Mucosa of rectum (tissue), 2 donors: ENCODE measurements at regions not wholly inside any gene's neighbourhood (a gene's known extent, or its start where the extent isn't known, plus 50 kb on each side); places are given as distances from the start of the nearest gene placed in this dataset.
"Not testable (repeated sequence)": the region's sequence is repeated elsewhere in the genome, so short reads cannot be mapped to it uniquely, and the experiment has no call there.

Source experiments
- H3K27ac ChIP-seq, 2 donors: one replicate each; pipeline ENCODE4 v1.7.0; 2013; ENCODE audit warnings: inconsistent platforms in 2 of 2, low read depth in 2 of 2, low read length in 2 of 2
- H3K27me3 ChIP-seq, 2 donors: one replicate each; pipeline ENCODE4 v1.7.0; 2013; ENCODE audit warnings: low read length in 2 of 2; ENCODE audit not compliant: control insufficient read depth in 2 of 2, insufficient read depth in 2 of 2
- H3K36me3 ChIP-seq, 2 donors: one replicate each; pipeline ENCODE4 v1.7.0; 2013; ENCODE audit warnings: low read length in 2 of 2; ENCODE audit not compliant: control insufficient read depth in 2 of 2, insufficient read depth in 2 of 2
- H3K4me1 ChIP-seq, 2 donors: one replicate each; pipeline ENCODE4 v1.7.0; 2013; ENCODE audit warnings: low read length in 2 of 2, mild to moderate bottlenecking in 1 of 2; ENCODE audit not compliant: control insufficient read depth in 2 of 2, insufficient read depth in 2 of 2
- H3K4me3 ChIP-seq, 2 donors: one replicate each; pipeline ENCODE4 v1.7.0; 2013; ENCODE audit warnings: low read length in 2 of 2
- H3K9ac ChIP-seq, 2 donors: one replicate each; pipeline ENCODE4 v1.7.0; 2013; ENCODE audit warnings: low read length in 2 of 2, low read depth in 1 of 2, mild to moderate bottlenecking in 1 of 2
- H3K9me3 ChIP-seq, 2 donors: one replicate each; pipeline ENCODE4 v1.7.0; 2013; ENCODE audit warnings: low read length in 2 of 2; ENCODE audit not compliant: control insufficient read depth in 2 of 2
- donor health status: healthy.
- donor health status: Normal muscosa, but diverticular disease.

DNA sequence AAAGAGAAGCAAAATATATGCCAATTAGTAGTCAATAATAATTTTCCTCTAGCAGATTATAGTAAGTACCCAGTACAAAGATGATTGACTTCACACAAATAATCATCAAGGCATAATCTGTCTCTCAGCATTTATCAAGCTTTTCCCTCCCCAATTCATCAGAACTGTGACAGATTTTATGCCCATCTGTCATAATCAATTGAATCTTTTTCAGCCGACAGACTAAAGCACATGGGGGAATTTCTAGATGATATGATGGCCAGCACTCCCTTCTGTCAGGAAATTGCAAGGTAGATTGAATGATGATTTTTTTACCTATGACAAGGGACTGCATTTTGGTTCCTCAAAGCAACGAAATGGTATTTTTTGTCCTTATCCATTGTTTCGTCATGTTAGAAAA is 227.1 kb upstream of the CYLC2 start:
- Histone ChIP-seq H3K4me3 (no peak overlapping the region), H3K27ac (no peak overlapping the region), H3K4me1 (no peaks in the 10 kb centered on the region), H3K27me3 (no peaks in the 10 kb centered on the region), H3K9ac (no peak overlapping the region), H3K36me3 (no peaks in the 10 kb centered on the region), H3K9me3 (no peaks in the 10 kb centered on the region)

DNA sequence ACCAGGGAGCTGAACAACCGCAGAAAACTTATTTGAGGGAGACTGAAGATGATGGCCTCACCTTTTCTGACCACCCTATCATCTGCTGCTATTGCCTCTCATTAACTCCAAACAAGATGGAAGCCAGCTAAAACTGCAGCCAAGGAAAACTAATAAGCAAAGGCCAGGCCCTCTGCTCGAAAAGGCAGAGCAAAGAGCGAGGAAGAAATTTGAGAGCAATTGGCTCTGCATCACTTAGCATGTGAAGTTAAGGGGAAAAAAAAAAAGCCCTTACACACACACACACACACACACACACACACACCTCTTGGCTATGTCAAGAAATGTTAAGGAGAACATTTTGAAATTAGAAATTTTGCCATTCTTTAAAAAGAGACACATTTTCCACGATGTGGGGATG is 228.1 kb upstream of the CYLC2 start:
- H3K9me3 ChIP-seq, result no peaks in the 10 kb centered on the region

DNA sequence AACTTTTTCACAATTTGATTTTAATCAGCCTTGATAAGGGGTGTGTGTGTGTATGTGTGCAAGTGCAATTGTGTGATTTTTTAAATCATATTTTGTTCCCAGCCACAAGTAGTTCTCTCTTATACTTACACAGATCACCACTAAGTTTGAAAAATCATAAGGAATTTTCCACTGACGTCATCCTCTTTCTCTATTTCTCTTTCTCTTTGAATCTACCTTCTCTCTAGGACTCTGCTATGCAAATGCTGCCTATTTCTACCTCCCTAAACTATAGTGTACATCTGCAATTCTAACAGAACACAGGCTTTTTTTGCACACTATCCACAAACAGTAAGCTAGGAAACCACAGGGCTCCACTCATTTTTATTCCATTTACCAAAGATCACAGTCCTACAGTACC is 254.6 kb upstream of the CYLC2 start:
- no peaks in the 10 kb centered on the region for H3K27me3 ChIP-seq
- H3K4me3 ChIP-seq, result no peak overlapping the region
- H3K4me1 ChIP-seq, result no peaks in the 10 kb centered on the region
- H3K27ac ChIP-seq, result no peak overlapping the region
- no peak overlapping the region for H3K9ac ChIP-seq
- no peaks in the 10 kb centered on the region for H3K9me3 ChIP-seq
- H3K36me3 ChIP-seq, result no peaks in the 10 kb centered on the region

More for the DNA sequence above, 228.1 kb upstream of the CYLC2 start:
- no peak overlapping the region for H3K27ac ChIP-seq
- H3K4me1 ChIP-seq, result no peaks in the 10 kb centered on the region
- H3K9ac ChIP-seq, result no peak overlapping the region
- no peaks in the 10 kb centered on the region for H3K36me3 ChIP-seq
- H3K27me3 ChIP-seq, result no peaks in the 10 kb centered on the region
- H3K4me3 ChIP-seq, result no peak overlapping the region

DNA sequence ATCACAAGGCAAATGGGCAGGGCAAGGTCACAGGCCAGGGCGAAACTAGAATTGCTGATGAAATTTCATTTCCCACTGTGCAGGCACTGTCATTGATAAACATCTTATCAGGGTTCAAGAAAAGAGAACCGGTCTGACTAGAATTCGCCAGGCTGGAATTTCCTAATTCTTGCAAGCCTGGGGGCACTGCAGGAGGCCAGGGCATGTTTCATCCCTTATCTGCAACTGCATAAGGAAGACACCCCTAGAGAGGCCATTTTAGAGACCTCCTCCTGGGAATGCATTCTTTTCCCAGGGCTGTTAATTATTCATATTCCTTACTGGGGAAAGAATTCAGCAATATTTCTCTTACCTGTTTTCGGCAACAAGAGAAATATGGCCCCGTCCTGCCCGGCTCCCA is 266.2 kb upstream of the CYLC2 start:
- Histone ChIP-seq H3K9ac (no peak overlapping the region), H3K27ac (no peak overlapping the region), H3K4me3 (no peak overlapping the region), H3K36me3 (no peaks in the 10 kb centered on the region), H3K9me3 (no peaks in the 10 kb centered on the region), H3K27me3 (no peaks in the 10 kb centered on the region), H3K4me1 (no peaks in the 10 kb centered on the region)

DNA sequence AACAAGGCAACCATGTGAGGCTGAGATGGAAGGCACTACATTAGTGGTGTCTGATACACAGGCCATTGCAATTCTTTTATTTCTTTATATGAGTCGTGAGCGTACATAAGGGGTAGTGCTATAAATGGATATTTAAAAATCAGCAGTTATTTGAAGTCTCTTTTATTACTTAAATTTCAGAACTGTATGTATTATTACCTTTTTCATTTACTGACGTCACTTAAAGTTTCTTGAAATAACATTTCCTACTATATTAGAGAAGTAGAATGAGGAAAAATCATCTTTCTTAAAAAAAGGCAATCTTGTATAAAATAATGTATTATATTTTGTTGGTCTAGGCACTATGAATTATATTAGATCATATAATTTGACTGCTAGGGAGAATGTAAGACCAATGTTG is 280.9 kb upstream of the CYLC2 start:
- Histone ChIP-seq H3K9ac (no peak overlapping the region), H3K27ac (no peak overlapping the region), H3K4me3 (no peak overlapping the region), H3K27me3 (no peaks in the 10 kb centered on the region), H3K9me3 (peaks cover 0 to 3% of the 10 kb centered on the region in 2 donors), H3K36me3 (no peaks in the 10 kb centered on the region), H3K4me1 (no peaks in the 10 kb centered on the region)

DNA sequence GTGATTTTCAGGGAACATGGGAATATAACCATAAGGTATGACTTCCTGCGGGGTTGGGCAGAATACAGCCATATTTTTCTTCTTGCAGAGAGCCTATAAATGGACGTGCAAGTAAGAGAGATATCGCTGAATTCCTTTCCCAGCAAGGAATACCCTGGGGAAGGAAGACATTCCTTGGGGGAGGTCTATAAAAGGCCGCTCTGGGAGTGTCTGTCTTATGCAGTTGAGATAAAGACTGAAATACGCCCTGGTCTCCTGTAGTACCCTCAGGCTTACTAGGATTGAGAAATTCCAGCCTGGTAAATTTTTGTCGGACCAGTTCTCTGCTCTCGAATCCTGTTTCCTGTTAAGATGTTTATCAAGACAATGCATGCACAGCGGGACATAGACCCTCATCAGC is 282.2 kb upstream of the CYLC2 start:
- H3K9me3 ChIP-seq, H3K36me3 ChIP-seq, H3K9ac ChIP-seq: not testable (repeated sequence)

DNA sequence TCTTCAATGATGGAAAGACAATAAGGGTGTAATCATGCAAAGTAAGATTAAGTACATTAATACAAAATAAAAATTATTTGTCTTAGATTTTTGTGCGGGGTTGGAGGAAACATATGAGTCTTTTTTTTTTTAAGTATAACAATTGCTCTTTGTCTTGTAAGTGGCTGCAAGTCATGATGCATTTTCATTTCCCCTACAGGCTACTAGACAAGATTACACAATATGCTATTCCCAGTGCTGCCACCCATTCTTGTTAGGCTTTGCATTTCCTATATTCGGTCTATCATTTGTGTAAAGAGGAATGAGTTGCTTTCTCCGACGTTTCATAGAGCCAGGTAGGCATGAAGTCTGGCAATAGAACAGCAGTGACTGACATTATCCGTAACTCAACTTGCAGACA is 294.2 kb upstream of the CYLC2 start:
- H3K9me3 ChIP-seq, result no peaks in the 10 kb centered on the region
- no peak overlapping the region for H3K4me3 ChIP-seq
- no peaks in the 10 kb centered on the region for H3K4me1 ChIP-seq
- no peaks in the 10 kb centered on the region for H3K36me3 ChIP-seq
- no peak overlapping the region for H3K9ac ChIP-seq
- H3K27me3 ChIP-seq, result no peaks in the 10 kb centered on the region
- no peak overlapping the region for H3K27ac ChIP-seq

More for the DNA sequence above, 282.2 kb upstream of the CYLC2 start:
- not testable (repeated sequence) for H3K27me3 ChIP-seq, H3K4me1 ChIP-seq, H3K27ac ChIP-seq, H3K4me3 ChIP-seq

DNA sequence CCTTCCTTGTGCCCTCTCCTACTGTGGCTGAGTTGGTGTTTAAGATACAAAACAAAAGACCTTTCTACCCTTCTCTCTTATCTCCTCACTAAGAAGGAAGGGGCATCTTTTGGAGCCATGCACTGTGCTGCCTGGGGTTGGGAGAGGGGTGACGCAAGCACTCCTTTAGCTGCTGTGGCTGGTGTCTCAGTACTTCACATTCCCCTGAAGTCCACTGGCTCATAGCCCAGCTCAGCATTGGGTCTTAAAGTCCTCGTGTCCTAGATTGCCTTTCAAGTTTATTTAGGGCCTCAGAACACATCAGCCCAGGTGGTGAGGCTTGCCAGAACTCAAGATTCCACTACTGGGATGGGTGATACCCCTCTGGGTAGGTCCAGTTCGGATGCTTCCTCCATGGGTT is 325.9 kb upstream of the CYLC2 start:
- Histone ChIP-seq H3K27ac (no peak overlapping the region), H3K36me3 (no peaks in the 10 kb centered on the region), H3K4me3 (no peak overlapping the region), H3K9ac (no peak overlapping the region), H3K4me1 (no peaks in the 10 kb centered on the region), H3K27me3 (no peaks in the 10 kb centered on the region), H3K9me3 (no peaks in the 10 kb centered on the region)

DNA sequence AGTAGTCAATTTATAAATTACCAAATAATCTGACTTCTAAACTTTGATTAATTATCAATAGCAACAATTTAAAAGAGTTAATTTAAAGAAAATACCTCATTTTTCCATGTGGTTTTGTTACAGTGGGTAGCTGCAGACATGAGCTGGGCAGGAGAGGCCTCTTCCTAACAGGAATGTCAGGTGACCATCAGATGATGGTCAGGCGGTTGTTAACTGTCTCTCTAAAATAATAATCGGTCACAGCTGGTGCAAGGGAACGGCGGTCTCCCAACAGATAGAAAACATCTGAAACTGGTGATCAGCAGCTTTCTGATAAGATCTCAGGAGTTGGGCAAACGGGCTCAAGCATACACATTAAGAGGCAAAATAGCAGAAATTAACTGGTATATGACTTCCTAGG is 342.7 kb upstream of the CYLC2 start:
- Histone ChIP-seq H3K27me3 (no peaks in the 10 kb centered on the region), H3K36me3 (no peaks in the 10 kb centered on the region), H3K9me3 (peaks cover 0 to 2% of the 10 kb centered on the region in 2 donors), H3K27ac (no peak overlapping the region), H3K4me1 (no peaks in the 10 kb centered on the region), H3K4me3 (no peak overlapping the region), H3K9ac (no peak overlapping the region)

DNA sequence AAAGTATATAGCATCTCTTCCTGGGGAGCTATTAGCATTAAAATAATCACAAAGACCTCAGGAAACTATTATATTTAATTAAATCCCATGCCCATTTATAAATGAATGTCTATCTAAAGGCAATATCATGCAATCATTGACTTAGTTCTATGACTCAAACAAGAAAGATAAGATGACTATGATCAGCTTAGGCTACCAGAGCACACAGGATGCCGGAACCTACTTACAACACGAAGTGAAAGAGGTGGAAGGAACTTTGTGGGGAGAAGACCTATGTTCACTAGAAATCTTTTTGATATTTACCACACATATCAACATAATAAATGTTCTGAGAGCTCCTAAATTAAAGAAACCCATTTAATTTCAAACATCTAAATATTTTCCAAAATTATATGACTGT is 344.2 kb upstream of the CYLC2 start:
- Histone ChIP-seq H3K27me3 (no peaks in the 10 kb centered on the region), H3K9ac (no peak overlapping the region), H3K9me3 (peaks cover 0 to 2% of the 10 kb centered on the region in 2 donors), H3K27ac (no peak overlapping the region), H3K36me3 (no peaks in the 10 kb centered on the region), H3K4me1 (no peaks in the 10 kb centered on the region), H3K4me3 (no peak overlapping the region)

DNA sequence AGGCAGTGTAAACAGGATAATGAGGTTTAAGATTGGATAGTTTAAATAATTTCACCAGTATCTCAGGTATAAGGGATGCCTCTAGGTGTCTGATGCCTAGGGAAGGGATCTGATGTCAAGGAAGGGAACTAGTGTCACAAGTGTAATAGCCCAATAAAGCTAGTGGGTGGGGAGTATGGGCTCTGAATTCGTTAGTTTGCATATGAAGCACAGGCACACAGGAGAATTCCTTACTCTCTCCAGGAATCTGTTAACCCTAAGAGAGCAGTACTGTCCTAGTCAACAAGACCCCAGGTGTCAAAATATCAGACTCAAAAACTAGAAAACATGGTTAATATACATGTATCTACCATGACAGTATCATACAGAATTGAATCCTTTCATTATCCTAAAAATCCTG is 352.5 kb upstream of the CYLC2 start:
- Histone ChIP-seq H3K27me3 (no peaks in the 10 kb centered on the region), H3K36me3 (no peaks in the 10 kb centered on the region), H3K9ac (no peak overlapping the region), H3K9me3 (no peaks in the 10 kb centered on the region), H3K4me3 (no peak overlapping the region), H3K4me1 (no peaks in the 10 kb centered on the region), H3K27ac (no peak overlapping the region)
